DND-41 (cell line): ENCODE measurements at regions not wholly inside any gene's neighbourhood (a gene's known extent, or its start where the extent isn't known, plus 50 kb on each side); places are given as distances from the start of the nearest gene placed in this dataset.

Source experiments
- CTCF ChIP-seq: IDR thresholded peaks from 2 replicates; pipeline ENCODE4 v1.5.1; 2012; ENCODE audit warnings: borderline replicate concordance, low read length, moderate library complexity, mild to moderate bottlenecking; ENCODE audit not compliant: poor library complexity, severe bottlenecking; ENCODE audit errors: extremely low read depth
- EZH2 ChIP-seq: IDR thresholded peaks from 3 replicates; pipeline ENCODE4 v1.6.1; 2012; ENCODE audit warnings: borderline replicate concordance, low read depth, mild to moderate bottlenecking, moderate library complexity, low read length, inconsistent platforms; ENCODE audit not compliant: severe bottlenecking

- TF ChIP-seq EZH2 (no peak), CTCF (no peak)
Observed at GRCh38 chr20:18916886-18917750, 103.5 kb downstream of the SCP2D1 start.
